DOHH2 (cell line): ENCODE measurements at regions not wholly inside any gene's neighbourhood (a gene's known extent, or its start where the extent isn't known, plus 50 kb on each side); places are given as distances from the start of the nearest gene placed in this dataset.

Source experiments
- H3F3A ChIP-seq: fragments of 200-600 bp; sonication (generic), shearing (Covaris generic); 2 replicates; pipeline ENCODE4 v1.6.0; 2016; ENCODE audit warnings: antibody characterized with exemption, mild to moderate bottlenecking; ENCODE audit not compliant: control insufficient read depth, insufficient read depth
- H3K27ac ChIP-seq: fragments of 200-600 bp; sonication (generic); 2 replicates; pipeline ENCODE4 v1.5.1; 2014; ENCODE audit warnings: low read depth, mild to moderate bottlenecking, low read length, moderate library complexity
- H3K27me3 ChIP-seq: fragments of 200-600 bp; sonication (generic); 2 replicates; pipeline ENCODE4 v1.6.1; 2014; ENCODE audit warnings: mild to moderate bottlenecking, low read length, mixed read lengths; ENCODE audit not compliant: control insufficient read depth
- H3K36me3 ChIP-seq: fragments of 200-600 bp; sonication (generic); 2 replicates; pipeline ENCODE4 v1.6.1; 2014; ENCODE audit warnings: mild to moderate bottlenecking, low read length, moderate library complexity, mixed read lengths; ENCODE audit not compliant: control insufficient read depth
- H3K4me1 ChIP-seq: fragments of 200-600 bp; sonication (generic); 2 replicates; pipeline ENCODE4 v1.6.1; 2014; ENCODE audit warnings: mild to moderate bottlenecking, low read length, mixed read lengths; ENCODE audit not compliant: control insufficient read depth
- H3K4me2 ChIP-seq: fragments of 200-600 bp; sonication (generic); 2 replicates; pipeline ENCODE4 v1.6.0; 2014; ENCODE audit warnings: mild to moderate bottlenecking, low read length, moderate library complexity
- H3K4me3 ChIP-seq: fragments of 200-600 bp; sonication (generic); 2 replicates; pipeline ENCODE4 v1.5.1; 2014; ENCODE audit warnings: mild to moderate bottlenecking, low read length, mixed read lengths
- H3K79me2 ChIP-seq: fragments of 200-600 bp; sonication (generic); 2 replicates; pipeline ENCODE4 v1.6.1; 2014; ENCODE audit warnings: mild to moderate bottlenecking, low read length, mixed read lengths; ENCODE audit not compliant: control insufficient read depth
- H3K9me2 ChIP-seq: fragments of 200-600 bp; sonication (generic); replicated peaks from 2 replicates; pipeline ENCODE4 v1.6.1; 2014; ENCODE audit warnings: mild to moderate bottlenecking, low read length, mixed read lengths; ENCODE audit not compliant: control insufficient read depth
- H3K9me3 ChIP-seq: fragments of 200-600 bp; sonication (generic); 2 replicates; pipeline ENCODE4 v1.6.1; 2014; ENCODE audit warnings: antibody characterized with exemption, low read length, mixed read lengths; ENCODE audit not compliant: control insufficient read depth, insufficient read depth
- H4K20me1 ChIP-seq: fragments of 200-600 bp; sonication (generic); 2 replicates; pipeline ENCODE4 v1.6.0; 2014; ENCODE audit warnings: low read depth, mild to moderate bottlenecking, antibody characterized with exemption, low read length, moderate library complexity; ENCODE audit not compliant: control insufficient read depth, insufficient read depth
- CTCF ChIP-seq: fragments of 200-600 bp; sonication (generic); IDR thresholded peaks from one replicate; pipeline ENCODE4 v1.5.1; 2014; ENCODE audit warnings: antibody characterized with exemption, mild to moderate bottlenecking, low read depth, low read length; ENCODE audit not compliant: poor library complexity, severe bottlenecking
- EZH2phosphoT487 ChIP-seq: fragments of 200-600 bp; sonication (generic); IDR thresholded peaks from 2 replicates; pipeline ENCODE4 v1.6.1; 2017; ENCODE audit warnings: borderline replicate concordance, mild to moderate bottlenecking, antibody characterized with exemption, low read length, moderate library complexity, mixed read lengths

- no peaks in the 10 kb centered on the region for H3K9me2 ChIP-seq
- no peaks in the 10 kb centered on the region for H3K79me2 ChIP-seq
- TF ChIP-seq CTCF (no peak), EZH2phosphoT487 (no peak)
- no peak overlapping the region for H3K4me2 ChIP-seq
- H3K4me3 ChIP-seq = no peak overlapping the region
- no peaks in the 10 kb centered on the region for H4K20me1 ChIP-seq
- no peak overlapping the region for H3K27ac ChIP-seq
- no peaks in the 10 kb centered on the region for H3K9me3 ChIP-seq
- H3K4me1 ChIP-seq = no peaks in the 10 kb centered on the region
- H3F3A ChIP-seq = no peaks in the 10 kb centered on the region
- H3K36me3 ChIP-seq = no peaks in the 10 kb centered on the region
- peaks cover 6% of the 10 kb centered on the region; the same call in 1 of the 2 replicates for H3K27me3 ChIP-seq
These were observed 85.4 kb upstream of the RPS23 start for GRCh38 chr5:82363524-82363923.

- H3K9me2 ChIP-seq = no peaks in the 10 kb centered on the region
- no peaks in the 10 kb centered on the region for H3K79me2 ChIP-seq
- TF ChIP-seq EZH2phosphoT487 (no peak), CTCF (no peak)
- peaks cover 8% of the 10 kb centered on the region for H3K27me3 ChIP-seq
- H3K27ac ChIP-seq = no peak overlapping the region
- no peaks in the 10 kb centered on the region for H3K36me3 ChIP-seq
- no peaks in the 10 kb centered on the region for H4K20me1 ChIP-seq
- H3K9me3 ChIP-seq = no peaks in the 10 kb centered on the region
- H3K4me2 ChIP-seq = no peak overlapping the region
- no peak overlapping the region for H3K4me3 ChIP-seq
- H3K4me1 ChIP-seq = no peaks in the 10 kb centered on the region
- no peaks in the 10 kb centered on the region for H3F3A ChIP-seq
These were observed 84.5 kb upstream of the RPS23 start for GRCh38 chr5:82362636-82363035.

GRCh38 chr5:82360022-82360421 is 81.9 kb upstream of the RPS23 start:
- TF ChIP-seq CTCF (no peak), EZH2phosphoT487 (no peak)
- Histone ChIP-seq H3K9me3 (no peaks in the 10 kb centered on the region), H3F3A (no peaks in the 10 kb centered on the region), H3K36me3 (no peaks in the 10 kb centered on the region), H3K4me2 (no peak overlapping the region), H3K4me3 (no peak overlapping the region), H3K27me3 (peaks cover 16% of the 10 kb centered on the region), H4K20me1 (no peaks in the 10 kb centered on the region), H3K9me2 (no peaks in the 10 kb centered on the region), H3K27ac (no peak overlapping the region), H3K79me2 (no peaks in the 10 kb centered on the region), H3K4me1 (0 out of 2 replicates have a peak, but pooled peaks cover 3% of the 10 kb centered on the region)

GRCh38 chr5:82359272-82359671 is 81.1 kb upstream of the RPS23 start:
- no peaks in the 10 kb centered on the region for H3K36me3 ChIP-seq
- H3K27me3 ChIP-seq = peaks cover 16% of the 10 kb centered on the region
- no peaks in the 10 kb centered on the region for H3K9me3 ChIP-seq
- H3F3A ChIP-seq = no peaks in the 10 kb centered on the region
- H3K9me2 ChIP-seq = no peaks in the 10 kb centered on the region
- TF ChIP-seq CTCF = no peak
- no peak for TF ChIP-seq EZH2phosphoT487
- no peaks in the 10 kb centered on the region for H3K79me2 ChIP-seq
- H3K4me2 ChIP-seq = no peak overlapping the region
- no peak overlapping the region for H3K4me3 ChIP-seq
- H3K4me1 ChIP-seq = 0 out of 2 replicates have a peak, but pooled peaks cover 3% of the 10 kb centered on the region
- no peaks in the 10 kb centered on the region for H4K20me1 ChIP-seq
- H3K27ac ChIP-seq = no peak overlapping the region
